Thyroid gland (tissue), 4 donors: ENCODE measurements at regions not wholly inside any gene's neighbourhood (a gene's known extent, or its start where the extent isn't known, plus 50 kb on each side); places are given as distances from the start of the nearest gene placed in this dataset.

Experiments
- CTCF ChIP-seq, 6 experiments: fragments of 200-600 bp in 3 of 6; fragments of 450-650 bp in 3 of 6; sonication (generic) in 3 of 6; IDR thresholded peaks; one replicate each; pipeline ENCODE4 v1.5.1; 2016 to 2019; ENCODE audit warnings: antibody characterized with exemption in 6 of 6, mild to moderate bottlenecking in 2 of 6, inconsistent platforms in 1 of 6, moderate library complexity in 1 of 6
- POLR2A ChIP-seq, 2 donors: fragments of 450-650 bp; IDR thresholded peaks; one replicate each; pipeline ENCODE4 v1.6.1; 2017; ENCODE audit warnings: antibody characterized with exemption in 2 of 2, mild to moderate bottlenecking in 2 of 2, moderate library complexity in 1 of 2

- TF ChIP-seq CTCF (IDR thresholded peaks at IDR 0.05) = no peak
- no peak for TF ChIP-seq POLR2A (IDR thresholded peaks at IDR 0.05)
These were observed 1534.7 kb downstream of the EFNA5 start for GRCh38 chr5:106136061-106136460.
